ENCODE measurements at regions not wholly inside any gene's neighbourhood (a gene's known extent, or its start where the extent isn't known, plus 50 kb on each side); places are given as distances from the start of the nearest gene placed in this dataset.
"Not testable (repeated sequence)": the region's sequence is repeated elsewhere in the genome, so short reads cannot be mapped to it uniquely, and the experiment has no call there.

- no peak for DNase-seq (ENCODE audit: low read depth)
Observed at GRCh38 chr12:5096241-5096924, 52.7 kb downstream of the KCNA5 start.

GRCh38 chr12:5097786-5098185 lies 54.1 kb downstream of the KCNA5 start:
- no peak for DNase-seq (ENCODE audit: low read depth)

GRCh38 chr12:5099136-5099535 lies 55.5 kb downstream of the KCNA5 start:
- DNase-seq (ENCODE audit: low read depth) = no peak

DNA sequence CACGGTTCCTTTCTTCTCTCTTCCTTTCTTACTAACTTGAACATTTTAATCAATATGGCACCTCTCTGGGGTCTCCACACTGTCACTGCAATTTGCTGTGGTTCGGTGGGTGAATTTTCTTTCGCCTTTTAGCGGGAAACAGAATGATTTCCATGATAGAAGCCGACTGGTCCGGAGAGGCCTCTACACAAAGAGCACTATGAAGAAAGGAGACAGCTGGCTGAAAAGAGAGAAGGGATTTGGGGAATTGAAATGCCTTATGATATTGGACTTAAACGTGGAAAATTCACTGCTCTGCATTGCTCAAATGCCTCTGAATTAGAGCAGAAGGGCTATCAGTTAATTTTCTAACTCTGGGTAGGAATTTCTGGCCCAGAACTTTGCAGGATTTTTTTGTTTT lies 55.9 kb downstream of the KCNA5 start:
- DNase-seq (ENCODE audit: low read depth) = no peak

DNA sequence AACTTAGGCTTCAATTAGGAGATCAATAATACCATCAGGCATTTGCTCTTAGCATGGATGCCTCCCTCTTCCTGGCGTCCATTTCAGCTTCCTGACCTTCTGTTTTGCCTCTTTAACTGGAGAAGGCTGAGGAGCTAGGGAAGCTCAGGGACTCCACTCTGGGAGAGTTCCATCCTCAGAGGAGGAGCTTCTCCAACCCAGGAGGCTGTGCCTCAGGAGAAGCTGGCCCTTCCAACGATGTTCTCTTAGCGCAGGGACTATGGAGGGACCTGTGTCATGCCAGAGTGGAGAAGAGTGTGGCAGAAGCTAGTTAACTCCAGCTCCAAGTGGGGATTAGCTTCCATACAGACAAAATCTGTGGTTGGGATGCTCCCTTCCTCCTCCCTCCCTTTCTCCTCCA lies 58.0 kb downstream of the KCNA5 start:
- DNase-seq (ENCODE audit: low read depth) = no peak

- peak; percentile 64 for DNase-seq (ENCODE audit: low read depth)
Observed at GRCh38 chr12:5102261-5102789, 58.6 kb downstream of the KCNA5 start.

DNA sequence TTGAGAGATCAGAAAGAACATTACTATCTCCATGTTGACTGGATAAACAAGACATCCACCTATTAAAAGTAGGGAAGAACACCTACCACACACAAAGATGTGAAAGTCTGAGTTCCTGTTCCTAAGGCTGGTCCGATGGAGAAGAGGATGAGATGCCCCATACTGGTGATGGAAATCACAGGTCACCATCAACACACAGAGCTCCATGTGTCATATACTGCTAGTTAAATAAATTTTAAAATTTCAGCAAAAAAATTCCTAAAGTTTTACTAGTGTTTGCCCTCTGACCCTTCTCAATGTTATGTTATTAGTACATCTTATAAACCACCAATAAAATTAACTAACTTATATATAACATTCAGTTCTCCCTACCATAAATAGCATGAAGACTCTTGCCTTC lies 59.1 kb downstream of the KCNA5 start:
- no peak for DNase-seq (ENCODE audit: low read depth)

DNA sequence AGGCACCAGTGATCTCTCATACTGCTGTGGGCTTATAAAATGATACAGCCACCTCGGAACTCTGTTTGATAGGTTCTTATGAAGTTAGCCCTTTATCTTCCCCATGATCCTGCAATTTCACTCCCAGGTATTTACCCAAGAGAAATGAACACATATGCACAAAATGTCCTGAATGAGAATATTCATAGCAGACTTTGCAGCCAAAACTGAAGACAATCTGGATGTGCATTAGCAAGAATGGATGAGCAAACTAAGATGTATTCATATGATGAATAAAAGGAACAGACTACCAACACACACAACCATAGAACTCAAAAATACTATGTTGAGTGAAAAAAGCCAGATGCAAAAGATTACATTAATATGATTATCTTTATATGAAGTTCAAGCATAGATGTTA lies 66.7 kb downstream of the KCNA5 start:
- DNase-seq (ENCODE audit: low read depth) = no peak

DNA sequence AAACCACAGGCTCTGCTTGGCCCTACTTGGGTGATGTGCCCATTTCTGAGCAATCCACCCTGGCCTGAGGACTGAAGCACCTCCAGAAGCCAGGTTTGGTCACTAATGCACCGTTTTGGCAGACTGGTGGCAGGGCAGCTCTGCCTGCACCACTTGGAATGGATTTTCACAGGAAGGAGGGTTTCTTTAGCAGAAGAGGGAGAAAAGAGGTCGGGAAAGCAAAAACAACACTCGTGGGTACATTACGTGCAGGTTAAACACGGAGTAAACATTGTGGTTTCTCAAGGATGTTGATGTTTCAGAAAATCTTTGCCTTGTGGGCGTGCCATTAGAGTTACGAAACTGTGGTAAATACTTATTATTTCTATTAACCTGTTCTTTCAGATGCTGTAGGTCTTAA lies 70.8 kb downstream of the KCNA5 start:
- DNase-seq (ENCODE audit: low read depth) = peak; percentile 49

DNA sequence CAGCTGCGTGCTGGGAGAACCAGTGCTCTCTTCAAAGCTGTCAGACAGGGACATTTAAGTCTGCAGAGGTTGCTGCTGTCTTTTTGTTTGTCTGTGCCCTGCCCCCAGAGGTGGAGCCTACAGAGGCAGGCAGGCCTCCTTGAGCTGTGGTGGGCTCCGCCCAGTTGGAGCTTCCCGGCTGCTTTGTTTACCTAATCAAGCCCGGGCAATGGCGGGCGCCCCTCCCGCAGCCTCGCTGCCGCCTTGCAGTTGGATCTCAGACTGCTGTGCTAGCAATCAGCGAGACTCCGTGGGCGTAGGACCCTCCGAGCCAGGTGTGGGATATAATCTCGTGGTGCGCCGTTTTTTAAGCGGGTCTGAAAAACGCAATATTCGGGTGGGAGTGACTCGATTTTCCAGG lies 78.1 kb downstream of the KCNA5 start:
- not testable (repeated sequence) for DNase-seq (ENCODE audit: low read depth)

- DNase-seq (ENCODE audit: low read depth) = not testable (repeated sequence)
Observed at GRCh38 chr12:5122256-5122831, 78.7 kb downstream of the KCNA5 start.

- no peak for DNase-seq (ENCODE audit: low read depth)
Observed at GRCh38 chr12:5123921-5124320, 80.2 kb downstream of the KCNA5 start.

DNA sequence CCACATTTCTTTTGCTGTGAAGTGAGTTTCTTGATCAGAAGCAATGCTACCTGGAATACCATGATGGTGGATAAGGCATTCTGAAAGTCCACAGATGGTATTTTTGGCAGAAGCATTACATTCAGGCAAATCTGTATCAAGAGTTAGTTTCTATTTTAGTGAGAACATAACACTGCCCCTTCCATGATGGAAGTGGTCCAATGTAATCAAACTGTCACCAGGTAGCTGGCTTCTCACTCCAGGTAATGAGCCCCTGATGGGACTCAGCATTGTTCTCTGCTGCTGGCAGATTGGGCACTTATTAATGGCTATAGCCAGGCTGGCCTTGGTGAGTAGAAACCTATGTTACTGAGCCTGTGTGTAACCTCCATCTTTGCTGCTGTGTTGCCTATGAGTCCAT lies 80.7 kb downstream of the KCNA5 start:
- no peak for DNase-seq (ENCODE audit: low read depth)

- DNase-seq (ENCODE audit: low read depth) = no peak
Observed at GRCh38 chr12:5134861-5135525, 91.3 kb downstream of the KCNA5 start.

- no peak for DNase-seq (ENCODE audit: low read depth)
Observed at GRCh38 chr12:5138256-5138655, 94.6 kb downstream of the KCNA5 start.

GRCh38 chr12:5138845-5139244 lies 95.2 kb downstream of the KCNA5 start:
- DNase-seq (ENCODE audit: low read depth) = no peak

- DNase-seq (ENCODE audit: low read depth) = no peak
Observed at GRCh38 chr12:5139751-5140150, 96.1 kb downstream of the KCNA5 start.

- no peak for DNase-seq (ENCODE audit: low read depth)
Observed at GRCh38 chr12:5140190-5140589, 96.5 kb downstream of the KCNA5 start.

DNA sequence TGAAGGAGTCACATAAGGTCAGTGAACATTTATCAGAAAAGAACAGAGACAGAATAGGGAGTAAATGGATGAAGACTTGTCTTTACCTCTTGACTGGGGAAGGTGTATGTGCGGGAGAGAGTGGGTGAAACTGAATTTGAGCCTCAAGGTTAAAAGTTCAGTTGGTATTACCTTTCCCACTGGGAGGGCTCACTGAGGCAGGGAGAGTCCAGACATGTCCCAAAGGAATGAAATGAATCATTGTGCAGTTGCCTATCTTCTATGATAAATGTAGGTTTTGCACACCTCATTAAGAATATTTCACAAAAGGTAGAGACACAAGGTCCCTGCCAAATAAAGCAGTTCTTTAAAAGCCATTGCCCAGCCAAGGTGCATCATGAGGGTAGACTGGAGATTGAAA lies 105.2 kb downstream of the KCNA5 start:
- no peak for DNase-seq (ENCODE audit: low read depth)

GRCh38 chr12:5154091-5154490 lies 110.4 kb downstream of the KCNA5 start:
- no peak for DNase-seq (ENCODE audit: low read depth)

GRCh38 chr12:5155866-5156265 lies 112.2 kb downstream of the KCNA5 start:
- DNase-seq (ENCODE audit: low read depth) = no peak

DNA sequence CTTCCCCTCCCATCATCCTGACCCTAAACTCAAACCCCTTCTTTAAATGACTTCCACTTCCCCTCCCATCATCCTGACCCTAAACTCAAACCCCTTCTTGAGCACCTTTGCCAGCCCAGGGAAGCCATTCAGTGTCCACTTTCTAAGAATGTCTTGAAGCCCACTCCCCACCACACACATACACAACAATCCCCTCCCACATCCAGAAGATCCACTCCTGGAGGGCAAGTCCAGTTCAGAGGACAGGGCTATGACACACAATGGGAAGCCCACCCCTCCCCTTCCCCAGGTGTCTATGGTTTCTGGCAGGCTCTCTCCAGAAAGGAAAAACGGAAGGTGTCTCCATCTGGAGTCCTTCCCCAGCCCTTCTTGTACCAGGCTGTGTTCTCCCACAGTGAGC lies 117.1 kb downstream of the KCNA5 start:
- no peak for DNase-seq (ENCODE audit: low read depth)

- DNase-seq (ENCODE audit: low read depth) = no peak
Observed at GRCh38 chr12:5163661-5164060, 120.0 kb downstream of the KCNA5 start.

Data from amniotic epithelial cell (primary cell).